ENCODE measurements at regions not wholly inside any gene's neighbourhood (a gene's known extent, or its start where the extent isn't known, plus 50 kb on each side); places are given as distances from the start of the nearest gene placed in this dataset.

DNA sequence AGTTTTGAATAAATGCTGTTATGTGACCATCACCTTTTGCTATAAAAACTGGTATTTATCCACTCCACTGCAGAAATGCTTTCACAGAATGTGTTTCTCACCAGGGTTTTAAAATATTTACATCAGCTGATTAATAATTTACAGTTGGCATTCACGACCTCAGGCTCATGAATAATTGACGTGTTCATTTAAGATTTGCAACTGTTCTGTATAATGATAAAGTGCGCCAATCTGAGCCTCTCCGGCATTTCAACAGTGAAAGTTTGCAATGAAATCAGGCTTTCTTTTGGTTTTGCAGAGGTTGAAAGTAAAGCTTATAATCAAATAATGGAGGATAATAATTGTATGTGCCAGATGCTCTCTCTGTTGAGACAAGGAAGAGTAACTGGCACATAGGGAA, 434.9 kb downstream of the ICE1 start:
- TF ChIP-seq, protein P1, sequence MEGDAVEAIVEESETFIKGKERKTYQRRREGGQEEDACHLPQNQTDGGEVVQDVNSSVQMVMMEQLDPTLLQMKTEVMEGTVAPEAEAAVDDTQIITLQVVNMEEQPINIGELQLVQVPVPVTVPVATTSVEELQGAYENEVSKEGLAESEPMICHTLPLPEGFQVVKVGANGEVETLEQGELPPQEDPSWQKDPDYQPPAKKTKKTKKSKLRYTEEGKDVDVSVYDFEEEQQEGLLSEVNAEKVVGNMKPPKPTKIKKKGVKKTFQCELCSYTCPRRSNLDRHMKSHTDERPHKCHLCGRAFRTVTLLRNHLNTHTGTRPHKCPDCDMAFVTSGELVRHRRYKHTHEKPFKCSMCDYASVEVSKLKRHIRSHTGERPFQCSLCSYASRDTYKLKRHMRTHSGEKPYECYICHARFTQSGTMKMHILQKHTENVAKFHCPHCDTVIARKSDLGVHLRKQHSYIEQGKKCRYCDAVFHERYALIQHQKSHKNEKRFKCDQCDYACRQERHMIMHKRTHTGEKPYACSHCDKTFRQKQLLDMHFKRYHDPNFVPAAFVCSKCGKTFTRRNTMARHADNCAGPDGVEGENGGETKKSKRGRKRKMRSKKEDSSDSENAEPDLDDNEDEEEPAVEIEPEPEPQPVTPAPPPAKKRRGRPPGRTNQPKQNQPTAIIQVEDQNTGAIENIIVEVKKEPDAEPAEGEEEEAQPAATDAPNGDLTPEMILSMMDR (IDR thresholded peaks at IDR 0.05), result no peak
- no peak for TF ChIP-seq POLR2A (IDR thresholded peaks at IDR 0.05)

Measured in thyroid gland (tissue), 4 donors.